ENCODE measurements at regions not wholly inside any gene's neighbourhood (a gene's known extent, or its start where the extent isn't known, plus 50 kb on each side); places are given as distances from the start of the nearest gene placed in this dataset.

DNA sequence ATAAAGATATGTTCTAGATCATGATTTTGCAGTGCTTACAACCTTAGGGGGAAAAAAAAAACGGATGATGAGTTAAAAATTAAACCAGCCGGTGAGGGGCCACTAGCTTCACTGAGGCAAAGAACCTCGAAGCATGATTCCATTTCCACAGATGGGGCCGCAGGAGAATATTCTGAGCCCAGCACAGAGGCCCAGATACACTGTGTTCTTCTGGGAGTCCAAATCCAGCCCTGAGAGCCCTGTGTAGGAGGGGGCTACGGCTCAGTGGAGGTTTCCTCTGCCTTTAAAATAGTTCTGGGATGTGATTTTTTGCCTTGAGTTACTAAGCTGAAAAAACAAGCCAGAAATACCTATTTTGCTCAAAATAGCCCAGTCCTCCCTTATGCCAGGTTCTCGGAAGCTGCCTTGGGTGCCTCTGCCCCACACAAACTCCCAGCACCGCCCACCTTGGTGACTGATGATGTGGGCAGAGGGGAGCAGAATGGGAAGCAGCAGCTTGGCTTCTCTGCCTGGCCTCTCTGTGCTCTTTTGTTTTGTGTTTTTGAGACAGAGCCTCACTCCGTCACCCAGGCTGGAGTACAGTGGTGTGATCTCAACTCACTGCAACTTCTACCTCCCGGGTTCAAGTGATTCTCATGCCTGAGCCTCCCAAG lies 105.4 kb upstream of the BCL2L14 start:
- Histone ChIP-seq H3K4me1 (ENCODE audit: insufficient read depth, low read length, severe bottlenecking) (no peaks in the 10 kb centered on the region), H3K9me3 (ENCODE audit: low read length) (no peaks in the 10 kb centered on the region), H3F3A (ENCODE audit: insufficient read depth, low read length) (no peaks in the 10 kb centered on the region), H3K9ac (ENCODE audit: low read length) (no peak overlapping the region), H3K79me2 (ENCODE audit: insufficient read depth, low read length) (no peaks in the 10 kb centered on the region), H3K27ac (ENCODE audit: low read depth, low read length, poor library complexity, severe bottlenecking) (no peak overlapping the region), H3K9me2 (ENCODE audit: low read depth, low read length) (no peaks in the 10 kb centered on the region), H3K36me3 (ENCODE audit: insufficient read depth, low read length) (no peaks in the 10 kb centered on the region), H3K27me3 (ENCODE audit: insufficient read depth, low read length) (no peaks in the 10 kb centered on the region), H2AFZ (ENCODE audit: low read length) (no peak overlapping the region), H4K20me1 (ENCODE audit: insufficient read depth, low read length) (no peaks in the 10 kb centered on the region), H3K4me3 (ENCODE audit: low read depth, low read length, poor library complexity, severe bottlenecking) (no peak overlapping the region), H3K4me2 (ENCODE audit: low read length) (no peak overlapping the region)
- TF ChIP-seq CTCF (IDR thresholded peaks at IDR 0.05; ENCODE audit: low read length) (no peak), EZH2 (IDR thresholded peaks at IDR 0.05; ENCODE audit: borderline replicate concordance, low read length) (no peak)

DNA sequence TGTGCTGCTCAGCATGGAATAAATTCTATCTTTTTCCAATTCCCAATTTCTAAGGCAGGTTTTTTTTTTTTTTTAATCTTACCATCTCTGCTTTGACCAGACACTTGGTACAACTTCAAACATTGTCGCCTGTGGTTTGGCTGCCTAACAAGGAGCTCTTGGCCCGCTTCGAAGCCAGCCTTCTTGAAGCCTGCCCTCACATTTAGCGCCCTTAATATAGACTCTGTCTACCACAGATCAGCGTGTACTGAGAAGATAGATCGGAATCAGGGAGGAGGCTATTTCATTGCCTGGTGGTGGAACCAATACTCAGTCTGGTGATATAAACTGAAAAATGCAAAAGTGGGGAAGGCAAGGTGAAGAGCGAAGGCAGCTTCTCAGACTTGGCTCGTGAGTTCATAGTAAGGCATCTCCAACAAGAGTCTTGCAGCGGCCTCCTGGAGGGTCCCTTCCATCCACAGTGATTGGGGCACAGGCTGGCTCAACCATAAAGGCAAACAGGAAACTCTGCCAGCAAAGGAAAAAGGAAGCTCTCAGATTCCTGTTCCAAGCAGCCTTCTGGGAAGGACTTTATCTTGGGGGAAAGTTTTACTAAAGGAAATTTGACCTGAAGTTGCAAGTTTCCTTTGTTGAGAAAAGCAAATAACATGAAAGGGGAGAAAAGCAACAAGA lies 103.2 kb upstream of the BCL2L14 start:
- no peak overlapping the region for H2AFZ ChIP-seq (ENCODE audit: low read length)
- H3K27ac ChIP-seq (ENCODE audit: low read depth, low read length, poor library complexity, severe bottlenecking): no peak overlapping the region
- H3K9me3 ChIP-seq (ENCODE audit: low read length): no peaks in the 10 kb centered on the region
- H3K9me2 ChIP-seq (ENCODE audit: low read depth, low read length): no peaks in the 10 kb centered on the region
- H3K4me2 ChIP-seq (ENCODE audit: low read length): no peak overlapping the region
- H3K79me2 ChIP-seq (ENCODE audit: insufficient read depth, low read length): no peaks in the 10 kb centered on the region
- no peak overlapping the region for H3K4me3 ChIP-seq (ENCODE audit: low read depth, low read length, poor library complexity, severe bottlenecking)
- H3K9ac ChIP-seq (ENCODE audit: low read length): no peak overlapping the region
- no peaks in the 10 kb centered on the region for H4K20me1 ChIP-seq (ENCODE audit: insufficient read depth, low read length)
- no peaks in the 10 kb centered on the region for H3K4me1 ChIP-seq (ENCODE audit: insufficient read depth, low read length, severe bottlenecking)
- no peaks in the 10 kb centered on the region for H3K36me3 ChIP-seq (ENCODE audit: insufficient read depth, low read length)
- TF ChIP-seq EZH2 (IDR thresholded peaks at IDR 0.05; ENCODE audit: borderline replicate concordance, low read length) (no peak), CTCF (IDR thresholded peaks at IDR 0.05; ENCODE audit: low read length) (no peak)
- no peaks in the 10 kb centered on the region for H3F3A ChIP-seq (ENCODE audit: insufficient read depth, low read length)
- H3K27me3 ChIP-seq (ENCODE audit: insufficient read depth, low read length): no peaks in the 10 kb centered on the region

GRCh38 chr12:11968048-11968383 lies 102.7 kb upstream of the BCL2L14 start:
- Histone ChIP-seq H3K4me2 (ENCODE audit: low read length) (no peak overlapping the region), H3K4me3 (ENCODE audit: low read depth, low read length, poor library complexity, severe bottlenecking) (no peak overlapping the region), H3K27ac (ENCODE audit: low read depth, low read length, poor library complexity, severe bottlenecking) (no peak overlapping the region), H2AFZ (ENCODE audit: low read length) (no peak overlapping the region), H3K36me3 (ENCODE audit: insufficient read depth, low read length) (no peaks in the 10 kb centered on the region), H3K9ac (ENCODE audit: low read length) (no peak overlapping the region), H3F3A (ENCODE audit: insufficient read depth, low read length) (no peaks in the 10 kb centered on the region), H3K9me3 (ENCODE audit: low read length) (no peaks in the 10 kb centered on the region), H3K4me1 (ENCODE audit: insufficient read depth, low read length, severe bottlenecking) (no peaks in the 10 kb centered on the region), H3K9me2 (ENCODE audit: low read depth, low read length) (no peaks in the 10 kb centered on the region), H4K20me1 (ENCODE audit: insufficient read depth, low read length) (no peaks in the 10 kb centered on the region), H3K27me3 (ENCODE audit: insufficient read depth, low read length) (no peaks in the 10 kb centered on the region), H3K79me2 (ENCODE audit: insufficient read depth, low read length) (no peaks in the 10 kb centered on the region)
- TF ChIP-seq CTCF (IDR thresholded peaks at IDR 0.05; ENCODE audit: low read length) (no peak), EZH2 (IDR thresholded peaks at IDR 0.05; ENCODE audit: borderline replicate concordance, low read length) (no peak)
